GM10248 (cell line): ENCODE measurements at regions not wholly inside any gene's neighbourhood (a gene's known extent, or its start where the extent isn't known, plus 50 kb on each side); places are given as distances from the start of the nearest gene placed in this dataset.

Experiments
- CTCF ChIA-PET: fragments of 300-600 bp; sonication (Branson Sonifier 250); formaldehyde crosslinking; extraction: SDS; loops from one replicate; lab custom pipeline; 2021; ENCODE audit warnings: antibody characterized with exemption; lab: Yijun Ruan, JAX
- POLR2A ChIA-PET: fragments of 350-650 bp; sonication (Branson Sonifier 250); formaldehyde crosslinking; extraction: SDS; loops from one replicate; lab custom pipeline; 2020; ENCODE audit warnings: antibody characterized with exemption; lab: Yijun Ruan, JAX
- DNase-seq: peaks from one replicate; pipeline ENCODE4 v3.0.0; 2012; ENCODE audit errors: extremely low spot score
- TF ChIP-seq, protein P1 (sequence below): IDR thresholded peaks from 2 replicates; pipeline ENCODE4 v1.5.1; 2012; ENCODE audit warnings: mild to moderate bottlenecking, low read depth; ENCODE audit errors: extremely low read depth, missing control alignments, control extremely low read depth

DNA sequence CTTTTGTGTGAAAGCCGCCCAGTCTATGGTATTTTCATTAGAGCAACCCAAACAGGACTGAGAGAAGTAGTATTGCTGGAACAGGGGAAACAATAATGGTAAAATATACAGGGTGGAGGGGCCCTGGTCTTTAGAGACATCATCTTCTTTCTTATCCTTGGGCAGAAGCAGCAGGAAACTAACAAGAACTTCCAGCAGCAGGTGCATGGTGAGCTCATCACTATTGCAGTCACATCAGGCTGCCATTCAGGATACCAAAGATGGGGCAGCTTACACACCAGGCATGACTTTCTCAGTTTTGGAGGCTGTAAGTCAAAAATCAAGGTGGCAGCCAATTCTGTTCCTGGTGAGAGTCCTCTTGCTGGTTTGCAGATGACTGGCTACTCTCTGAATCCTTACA lies 478.3 kb upstream of the RUNX1 start:
- POLR2A ChIA-PET, result no interaction called here
- DNase-seq, result no peak
- TF ChIP-seq, protein P1, sequence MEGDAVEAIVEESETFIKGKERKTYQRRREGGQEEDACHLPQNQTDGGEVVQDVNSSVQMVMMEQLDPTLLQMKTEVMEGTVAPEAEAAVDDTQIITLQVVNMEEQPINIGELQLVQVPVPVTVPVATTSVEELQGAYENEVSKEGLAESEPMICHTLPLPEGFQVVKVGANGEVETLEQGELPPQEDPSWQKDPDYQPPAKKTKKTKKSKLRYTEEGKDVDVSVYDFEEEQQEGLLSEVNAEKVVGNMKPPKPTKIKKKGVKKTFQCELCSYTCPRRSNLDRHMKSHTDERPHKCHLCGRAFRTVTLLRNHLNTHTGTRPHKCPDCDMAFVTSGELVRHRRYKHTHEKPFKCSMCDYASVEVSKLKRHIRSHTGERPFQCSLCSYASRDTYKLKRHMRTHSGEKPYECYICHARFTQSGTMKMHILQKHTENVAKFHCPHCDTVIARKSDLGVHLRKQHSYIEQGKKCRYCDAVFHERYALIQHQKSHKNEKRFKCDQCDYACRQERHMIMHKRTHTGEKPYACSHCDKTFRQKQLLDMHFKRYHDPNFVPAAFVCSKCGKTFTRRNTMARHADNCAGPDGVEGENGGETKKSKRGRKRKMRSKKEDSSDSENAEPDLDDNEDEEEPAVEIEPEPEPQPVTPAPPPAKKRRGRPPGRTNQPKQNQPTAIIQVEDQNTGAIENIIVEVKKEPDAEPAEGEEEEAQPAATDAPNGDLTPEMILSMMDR, result no peak
- CTCF ChIA-PET, result no interaction called here

DNA sequence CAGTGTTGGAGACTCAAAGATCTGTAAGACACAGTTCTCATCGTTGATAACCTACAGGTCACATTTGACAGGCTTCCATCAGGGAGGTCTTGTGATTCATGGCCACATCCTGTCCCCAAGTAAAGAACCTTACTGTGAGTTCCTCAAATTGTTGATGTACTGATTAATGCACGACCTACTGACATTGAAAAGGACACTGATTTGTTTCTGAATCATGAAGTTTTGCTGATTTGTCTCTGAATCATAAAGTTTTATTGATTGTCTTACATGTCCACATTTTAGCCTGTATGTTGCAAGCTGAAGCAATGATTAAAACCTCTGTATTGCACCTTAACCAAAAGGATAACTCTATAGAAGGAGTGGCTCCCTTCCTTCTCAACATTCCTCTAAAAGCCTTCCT lies 476.3 kb upstream of the RUNX1 start:
- ChIA-PET POLR2A (no interaction called here), CTCF (no interaction called here)
- TF ChIP-seq, protein P1, result no peak
- DNase-seq, result no peak

DNA sequence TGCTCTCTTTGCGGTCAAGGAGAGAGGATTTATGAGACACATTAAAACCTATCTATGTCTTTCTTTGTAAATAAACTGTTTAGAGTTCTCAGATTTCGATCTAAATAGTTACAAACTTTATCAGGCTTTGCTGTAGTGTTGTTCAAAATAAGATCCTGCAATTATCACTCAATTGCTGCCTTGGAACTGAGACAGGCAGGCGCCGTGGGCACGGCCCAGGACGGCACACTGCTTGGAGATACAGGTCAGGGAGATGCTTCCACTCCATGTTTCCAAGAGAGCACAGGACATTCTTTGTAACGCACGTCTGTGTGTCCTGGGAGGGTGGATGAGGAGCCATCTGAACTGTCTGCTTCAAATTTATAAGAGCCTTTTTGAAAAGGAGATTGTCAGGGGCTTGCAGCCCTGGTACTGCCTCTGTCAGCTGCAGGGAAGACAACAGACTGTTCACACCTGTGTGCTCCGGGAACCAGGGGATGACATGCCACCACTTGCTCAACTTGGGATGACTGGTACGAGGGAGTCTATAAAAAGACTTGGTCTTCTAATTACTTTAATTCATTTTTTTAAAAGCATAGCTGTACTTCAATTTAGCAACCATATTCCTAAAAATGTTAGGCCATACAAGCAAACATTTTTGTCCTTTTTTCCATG lies 472.9 kb upstream of the RUNX1 start:
- TF ChIP-seq, protein P1, result no peak
- ChIA-PET CTCF (no interaction called here), POLR2A (no interaction called here)
- DNase-seq, result no peak

DNA sequence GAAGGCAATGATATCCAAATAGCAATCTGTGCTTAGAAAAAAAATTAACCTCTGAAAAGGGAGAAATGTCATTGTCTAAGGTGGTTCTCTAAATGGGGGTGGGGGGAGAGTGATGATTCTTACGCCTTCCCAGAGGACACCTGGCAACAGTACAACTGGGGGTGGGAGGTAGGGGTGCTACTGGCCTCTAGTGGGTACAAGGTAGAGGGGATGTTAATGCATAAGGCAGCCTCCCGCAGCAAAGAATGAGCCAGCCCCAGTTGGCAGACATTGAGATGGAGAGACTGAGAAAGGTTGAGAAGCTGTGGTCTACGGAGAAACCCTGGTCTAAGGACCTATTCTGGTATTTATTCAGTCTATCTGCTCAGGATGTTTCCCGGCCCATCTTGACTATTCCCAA lies 472.2 kb upstream of the RUNX1 start:
- ChIA-PET POLR2A (no interaction called here), CTCF (interaction anchor here (1.1 kb wide), 1 partner anchor 17 kb away, joined by 3 read pairs; no protein-coding TSS in a partner anchor)
- no peak for DNase-seq
- TF ChIP-seq, protein P1, result no peak

DNA sequence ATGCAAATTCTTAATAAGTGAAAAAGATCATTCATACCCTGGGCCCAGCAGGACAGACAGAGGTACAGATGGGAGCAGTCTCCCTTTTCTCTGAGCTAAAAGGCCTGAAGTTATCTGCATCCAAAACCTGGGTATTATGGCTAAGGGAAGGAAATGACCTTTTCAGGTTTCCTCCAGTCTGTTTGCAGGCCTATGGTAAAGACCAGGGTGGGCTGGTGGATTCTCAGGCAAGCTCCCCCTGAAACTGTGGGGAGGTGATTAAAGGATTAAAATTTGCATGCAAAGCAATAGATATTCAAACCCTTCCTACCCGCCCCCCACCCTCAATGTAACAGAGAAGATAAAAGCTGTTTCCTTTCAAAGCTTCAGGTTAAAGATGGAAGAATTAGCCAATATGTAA lies 471.8 kb upstream of the RUNX1 start:
- TF ChIP-seq, protein P1, result no peak
- ChIA-PET CTCF (interaction anchor here (1.1 kb wide), 1 partner anchor 17 kb away, joined by 3 read pairs; no protein-coding TSS in a partner anchor), POLR2A (no interaction called here)
- DNase-seq, result no peak

DNA sequence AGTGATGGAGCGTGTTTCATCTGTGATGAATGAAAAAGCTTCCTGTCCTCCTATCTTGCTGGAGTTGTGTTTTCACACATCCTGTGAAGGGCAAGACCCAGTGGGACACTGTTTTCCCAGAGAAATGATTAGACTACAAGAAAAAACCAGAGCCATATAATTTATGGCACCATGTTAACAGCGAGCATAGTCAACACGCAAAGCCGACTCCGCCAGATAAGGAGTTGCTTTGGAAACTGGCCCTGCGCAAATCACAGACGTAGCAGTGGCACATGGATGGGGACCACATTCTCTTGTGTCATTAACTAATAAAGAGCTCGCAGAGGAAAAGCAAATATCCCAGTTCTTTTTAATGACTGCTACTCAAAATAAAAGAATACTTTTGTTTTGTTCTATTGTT lies 471.2 kb upstream of the RUNX1 start:
- ChIA-PET POLR2A (no interaction called here), CTCF (interaction anchor here (1.1 kb wide), 1 partner anchor 16 kb away, joined by 3 read pairs; no protein-coding TSS in a partner anchor)
- TF ChIP-seq, protein P1, result no peak
- DNase-seq, result no peak
